NCI-H2107 treated with DMSO at 0.1 percent for 48 hours (cell line): ENCODE measurements at regions not wholly inside any gene's neighbourhood (a gene's known extent, or its start where the extent isn't known, plus 50 kb on each side); places are given as distances from the start of the nearest gene placed in this dataset.
"Not testable (repeated sequence)": the region's sequence is repeated elsewhere in the genome, so short reads cannot be mapped to it uniquely, and the experiment has no call there.

Experiments used
- DNase-seq: peaks from one replicate; lab custom pipeline; 2025; ENCODE audit not compliant: unreplicated experiment; lab: John Stamatoyannopoulos, UW

DNA sequence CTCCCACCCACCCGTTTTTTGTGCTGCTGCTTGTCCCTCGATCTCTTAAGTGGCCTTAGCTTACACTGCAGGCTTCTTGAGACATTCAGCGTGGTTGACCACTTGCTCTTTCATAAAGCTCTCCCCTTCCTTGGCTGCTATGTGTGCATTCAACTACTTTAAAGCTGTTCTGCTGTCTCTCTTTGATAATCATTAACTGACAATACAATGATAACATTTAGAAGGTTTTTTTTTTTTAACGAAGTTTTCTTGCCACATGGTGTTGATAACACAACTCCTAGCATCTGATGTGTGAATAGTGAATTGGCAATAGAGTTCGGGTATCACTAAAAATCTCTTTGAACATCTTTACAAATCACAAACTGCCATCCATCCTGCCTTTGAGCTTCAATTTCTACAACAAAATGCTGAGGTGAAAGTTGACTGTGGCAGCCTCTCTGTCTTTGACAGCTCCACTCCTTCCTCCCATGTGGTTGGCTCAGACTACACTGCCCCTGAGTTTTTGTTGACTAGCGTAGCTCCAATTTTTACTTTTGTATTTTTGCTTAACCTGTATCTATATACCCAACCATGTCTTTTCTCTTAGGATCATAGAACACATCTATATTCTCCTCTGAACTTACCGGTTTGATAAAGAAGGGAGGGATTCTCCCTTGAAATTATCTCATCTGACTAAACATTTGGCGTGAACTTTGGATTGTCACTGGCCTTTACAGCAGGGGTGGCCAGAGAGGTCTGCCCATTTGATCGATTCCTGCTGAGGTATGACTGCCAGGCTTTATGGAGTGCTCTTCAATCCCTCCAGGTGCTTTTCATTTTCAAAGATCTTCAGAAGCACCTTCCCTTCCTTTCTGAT lies 409.4 kb upstream of the CD180 start:
- no peak for DNase-seq

DNA sequence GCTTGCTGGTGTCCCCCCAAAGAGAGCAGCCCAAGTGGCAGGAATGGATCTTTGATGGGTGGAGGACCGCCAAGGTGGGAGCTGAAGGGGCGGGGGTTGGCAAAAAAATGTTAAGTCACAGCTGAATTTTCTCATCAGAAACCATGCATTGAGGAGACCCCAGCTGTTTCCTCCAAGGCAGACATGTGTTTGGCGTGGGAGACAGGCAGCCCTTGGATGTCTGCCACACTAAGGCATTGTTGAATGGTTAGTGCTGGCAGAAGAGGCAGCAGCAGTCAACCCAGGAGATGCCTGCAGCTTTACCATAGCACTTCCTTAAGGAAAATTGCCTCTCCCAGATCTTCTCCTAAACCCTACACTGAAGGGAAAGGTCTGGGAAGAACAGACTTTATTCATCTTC lies 394.9 kb upstream of the CD180 start:
- DNase-seq = no peak

DNA sequence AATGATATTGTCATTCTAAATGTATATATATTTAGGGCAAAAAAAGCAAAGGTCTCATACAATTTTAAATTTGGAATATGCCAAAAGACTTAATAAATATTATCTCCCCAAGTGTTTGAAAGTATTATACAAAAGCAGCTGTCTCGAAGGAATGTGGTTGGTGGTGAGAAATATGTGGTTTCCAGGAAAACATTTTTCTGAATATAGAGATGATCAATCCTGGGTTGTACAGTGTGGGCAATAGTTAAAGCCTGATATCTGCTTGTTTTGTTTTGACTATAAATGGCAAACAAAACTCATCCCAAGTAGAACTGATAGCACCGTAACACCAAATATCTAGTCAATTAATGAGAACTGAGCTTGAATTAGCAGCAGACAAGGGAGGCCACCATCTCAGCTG lies 391.8 kb upstream of the CD180 start:
- DNase-seq = no peak

DNA sequence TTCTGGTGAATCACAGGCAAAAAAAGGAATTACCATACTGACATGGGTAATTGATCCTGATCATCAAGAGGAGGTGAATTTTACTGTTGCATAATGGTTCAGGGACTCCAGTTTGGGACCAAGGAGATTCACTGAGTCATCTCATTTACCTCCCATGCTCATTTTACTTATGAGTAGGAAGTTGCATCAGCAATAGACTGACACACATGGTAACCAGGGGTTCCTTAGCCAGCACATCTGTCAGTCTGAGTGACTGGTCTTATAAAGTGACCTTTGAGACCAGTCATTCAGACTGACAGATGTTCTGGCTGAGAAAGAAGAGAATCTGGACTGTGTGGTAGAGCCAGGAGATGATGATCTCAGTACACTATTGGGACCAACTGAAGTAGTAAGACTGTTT lies 384.6 kb upstream of the CD180 start:
- DNase-seq = no peak

DNA sequence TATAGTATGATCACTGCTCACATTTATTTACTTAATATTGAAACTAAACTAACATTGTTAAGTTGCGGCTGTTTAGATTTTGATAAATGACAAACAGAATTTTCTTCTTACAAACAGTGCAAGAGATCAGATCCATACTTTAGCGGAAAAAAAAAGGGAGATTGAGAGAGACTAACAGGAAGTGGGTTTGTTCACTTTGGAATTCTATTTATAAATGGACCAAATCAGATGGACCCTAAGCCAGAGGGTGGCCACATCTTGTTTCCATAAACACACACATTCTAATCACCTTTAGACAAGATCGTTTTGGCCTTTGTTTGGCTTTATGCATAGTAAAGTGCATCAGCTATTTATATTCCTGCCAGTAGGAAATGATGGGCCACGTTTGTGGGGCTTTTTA lies 381.4 kb upstream of the CD180 start:
- no peak for DNase-seq

DNA sequence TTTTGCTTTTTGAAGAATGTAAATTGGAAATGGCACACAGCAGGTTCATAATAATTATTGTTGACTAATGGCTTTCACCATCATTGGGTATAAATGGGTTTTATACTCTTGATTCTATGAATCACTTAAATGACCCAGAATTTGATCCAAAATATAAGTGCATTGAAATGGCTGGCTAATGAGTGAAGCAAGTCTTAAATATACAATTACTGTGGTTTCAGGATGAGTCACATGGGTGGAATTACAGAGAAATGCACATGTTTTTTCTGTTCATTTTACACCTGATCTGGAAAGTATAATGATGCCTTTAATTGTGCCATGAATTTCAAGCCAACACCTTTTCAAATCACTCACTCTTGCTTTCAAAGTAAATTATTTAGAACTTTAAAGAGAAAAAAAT lies 380.8 kb upstream of the CD180 start:
- peak; percentile 48 for DNase-seq

DNA sequence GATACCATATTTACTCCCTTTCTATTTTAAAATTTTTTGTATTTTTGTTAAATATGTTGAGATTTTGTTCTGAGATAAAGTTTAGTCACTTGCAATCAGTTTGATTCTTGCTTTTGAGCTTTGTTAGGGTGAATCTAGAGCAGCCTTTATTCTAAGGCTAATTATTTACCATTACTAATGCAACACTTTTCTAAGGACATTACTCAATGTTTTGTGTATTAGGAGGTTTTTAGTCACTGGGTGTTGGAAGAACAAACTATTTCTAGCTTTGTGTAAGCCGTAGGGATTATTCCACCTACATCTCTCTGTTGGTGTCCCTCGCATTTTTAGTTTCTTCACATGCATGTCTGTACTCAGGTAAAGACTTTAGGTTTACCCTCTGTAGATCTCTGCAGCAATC lies 379.5 kb upstream of the CD180 start:
- DNase-seq = no peak

DNA sequence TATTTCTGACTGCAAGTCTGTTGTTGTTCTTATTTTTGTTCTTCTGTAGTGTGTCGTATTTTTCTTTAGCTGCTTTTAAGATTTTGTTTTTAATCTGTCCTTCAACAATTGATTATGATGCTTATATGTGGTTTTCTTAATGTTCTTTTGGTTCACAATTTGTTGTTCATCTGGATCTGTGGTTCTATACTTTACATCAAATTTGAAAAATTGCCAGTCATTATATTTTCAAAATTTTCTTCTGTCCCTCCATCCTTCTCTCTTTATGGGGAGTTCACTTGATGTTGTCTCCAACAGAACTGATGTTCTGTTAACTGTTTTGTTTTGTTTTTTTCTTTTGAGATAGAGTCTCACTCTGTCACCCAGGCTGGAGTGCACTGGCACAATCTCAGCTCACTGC lies 378.5 kb upstream of the CD180 start:
- no peak for DNase-seq

DNA sequence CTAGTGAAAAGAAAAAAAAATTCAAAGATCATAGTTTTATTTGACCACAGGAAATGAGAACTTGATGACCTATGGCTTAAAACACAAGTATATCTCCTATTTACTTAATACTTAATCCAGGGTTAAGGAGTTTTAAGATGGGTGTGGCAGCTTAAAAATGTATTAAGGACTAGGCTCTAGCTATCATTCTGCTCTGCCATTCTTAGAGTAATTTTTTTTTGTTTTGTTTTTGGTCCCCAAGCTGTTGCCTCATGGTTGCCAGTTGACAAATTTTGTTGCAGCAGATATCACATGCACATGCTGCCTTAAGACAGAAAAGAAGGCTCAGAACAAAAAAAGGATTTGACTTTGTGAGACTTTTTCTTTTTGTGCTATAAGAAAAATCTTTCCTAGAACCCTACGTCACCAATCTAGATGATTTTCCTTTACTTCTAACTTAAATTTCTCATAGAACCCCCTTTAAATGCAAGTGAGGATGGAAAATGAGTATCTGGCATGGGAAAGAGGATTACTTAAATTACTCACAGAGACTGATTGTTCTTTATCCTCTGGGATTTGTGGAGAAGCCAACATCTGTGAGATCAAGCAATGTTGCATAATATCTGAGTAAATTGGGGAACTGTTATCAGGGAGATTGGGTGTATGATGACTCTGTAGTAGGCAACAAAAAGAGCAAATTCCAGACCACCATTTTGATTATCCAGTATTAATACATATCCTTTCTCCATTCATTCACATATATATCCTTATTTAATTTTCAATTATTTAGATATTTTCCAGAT lies 364.7 kb upstream of the CD180 start:
- DNase-seq = no peak

DNA sequence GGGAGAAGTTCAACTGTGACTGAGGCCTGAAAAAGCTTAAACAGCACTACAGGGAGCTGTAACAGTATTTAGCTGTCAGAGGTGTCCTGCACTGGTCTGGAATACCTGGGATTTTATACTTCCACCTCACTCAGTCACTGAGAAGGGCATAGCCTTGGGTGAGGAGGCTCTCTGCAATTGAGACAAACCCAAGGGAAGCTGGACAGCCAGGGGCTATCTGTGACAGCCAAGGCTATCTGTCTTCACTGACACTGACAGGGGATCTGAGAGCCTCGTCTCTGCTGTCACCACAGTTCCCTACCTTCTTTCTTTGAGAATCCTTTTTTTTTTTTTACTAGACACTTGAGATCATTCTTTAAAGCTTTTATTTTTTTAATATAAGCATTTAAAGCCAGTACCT lies 356.2 kb upstream of the CD180 start:
- no peak for DNase-seq

DNA sequence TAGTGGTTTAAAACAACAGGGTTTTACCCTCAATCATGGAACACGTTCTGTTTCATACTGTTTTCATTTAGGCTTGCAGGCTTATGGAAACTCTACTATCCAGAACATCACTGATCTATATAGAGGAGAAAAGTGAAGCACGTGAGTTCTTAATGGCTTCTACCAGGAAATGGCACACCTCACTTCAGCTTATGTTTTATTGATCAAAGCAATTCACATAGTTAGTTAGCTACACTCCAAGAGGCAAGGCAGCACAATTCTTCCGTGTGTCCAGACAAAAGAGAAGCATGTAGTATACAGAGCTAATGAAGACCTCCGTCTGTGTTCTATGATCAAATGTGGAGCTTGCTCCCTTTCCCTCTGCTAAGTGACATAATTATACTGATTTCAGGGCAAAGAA lies 353.3 kb upstream of the CD180 start:
- DNase-seq = no peak

DNA sequence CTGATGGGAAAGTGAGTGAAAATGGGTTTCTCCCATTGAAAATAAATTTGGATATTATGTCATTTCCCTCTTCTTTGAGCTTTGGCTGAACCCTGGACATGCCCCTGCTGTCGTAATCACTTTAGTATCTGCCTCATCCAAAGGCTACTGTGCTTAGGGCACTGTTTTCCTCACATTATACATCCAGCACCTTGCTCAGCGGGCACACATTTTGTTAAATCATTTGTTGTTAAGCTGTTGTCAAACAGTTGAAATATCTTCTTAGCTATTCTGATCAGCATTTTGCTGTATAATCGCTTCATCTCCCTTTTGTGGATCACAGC lies 352.7 kb upstream of the CD180 start:
- no peak for DNase-seq

DNA sequence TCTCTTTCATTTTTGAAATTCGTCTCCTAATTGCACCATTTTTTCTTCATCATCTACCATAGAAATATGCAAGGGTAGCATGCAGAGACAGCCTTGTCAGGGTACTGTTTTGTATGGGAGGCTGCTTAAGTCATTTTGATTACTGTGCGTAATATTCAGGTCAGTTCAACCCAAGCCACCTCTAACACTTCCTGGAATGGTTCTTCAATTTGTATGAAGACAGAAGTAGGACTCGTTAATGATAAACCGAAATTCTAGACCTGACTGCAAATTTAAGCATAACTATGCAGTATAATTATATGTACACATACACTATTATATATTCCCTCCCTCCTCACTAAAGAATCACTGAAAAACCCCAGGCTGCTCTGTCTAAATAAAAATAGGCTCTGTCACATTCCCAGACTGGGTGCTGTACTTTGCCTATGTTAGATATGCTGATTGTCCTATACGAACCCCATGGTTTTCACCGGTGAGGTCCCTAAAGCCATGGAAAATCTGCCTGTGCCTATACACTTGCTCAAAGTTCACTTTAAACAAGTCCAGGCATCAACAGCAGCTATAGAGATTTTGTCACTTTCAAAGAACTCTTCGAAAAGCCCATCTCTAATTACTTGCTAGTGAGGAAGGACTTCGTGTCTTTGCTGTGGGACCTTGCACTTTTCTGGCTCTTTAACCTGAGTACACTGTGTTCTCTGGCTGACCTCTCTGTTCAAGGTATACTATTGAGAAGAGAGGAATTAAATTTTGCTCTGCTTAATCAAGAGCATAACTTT lies 352.1 kb upstream of the CD180 start:
- DNase-seq = no peak

DNA sequence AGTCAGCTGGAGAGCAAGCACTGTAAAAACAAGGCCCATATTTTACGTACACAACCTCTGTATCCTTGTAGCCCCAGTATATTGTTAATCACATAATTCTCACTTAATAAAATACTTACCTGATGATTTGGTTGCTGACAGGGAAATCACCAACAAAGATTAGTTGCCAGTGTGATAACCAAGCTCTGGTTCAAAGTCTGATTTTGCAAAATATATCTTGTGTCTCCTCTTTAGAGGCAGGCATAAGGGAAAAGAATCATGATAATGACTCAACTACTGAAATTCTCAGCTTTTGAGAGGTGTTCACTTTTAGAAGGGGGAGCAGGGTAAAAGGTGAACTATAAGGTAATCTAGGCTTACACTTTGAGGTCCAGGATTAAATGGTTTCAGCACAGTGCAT lies 351.1 kb upstream of the CD180 start:
- DNase-seq = no peak

DNA sequence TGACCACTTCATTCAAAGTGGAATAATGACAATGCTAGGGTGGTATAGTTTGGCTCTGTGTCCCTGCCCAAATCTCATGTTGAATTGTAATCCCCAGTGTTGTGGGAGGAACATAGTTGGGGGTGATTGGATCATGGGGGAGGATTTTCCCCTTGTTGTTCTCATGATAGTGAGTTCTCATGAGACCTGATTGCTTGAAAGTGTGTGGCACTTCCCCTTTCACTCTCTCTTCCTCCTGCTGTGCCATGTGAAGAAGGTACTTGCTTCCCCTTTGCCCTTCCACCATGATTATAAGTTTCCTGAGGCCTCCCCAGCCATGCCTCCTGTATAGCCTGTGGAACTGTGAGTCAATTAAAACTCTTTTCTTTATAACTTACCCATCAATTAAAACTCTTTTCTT lies 348.3 kb upstream of the CD180 start:
- not testable (repeated sequence) for DNase-seq

DNA sequence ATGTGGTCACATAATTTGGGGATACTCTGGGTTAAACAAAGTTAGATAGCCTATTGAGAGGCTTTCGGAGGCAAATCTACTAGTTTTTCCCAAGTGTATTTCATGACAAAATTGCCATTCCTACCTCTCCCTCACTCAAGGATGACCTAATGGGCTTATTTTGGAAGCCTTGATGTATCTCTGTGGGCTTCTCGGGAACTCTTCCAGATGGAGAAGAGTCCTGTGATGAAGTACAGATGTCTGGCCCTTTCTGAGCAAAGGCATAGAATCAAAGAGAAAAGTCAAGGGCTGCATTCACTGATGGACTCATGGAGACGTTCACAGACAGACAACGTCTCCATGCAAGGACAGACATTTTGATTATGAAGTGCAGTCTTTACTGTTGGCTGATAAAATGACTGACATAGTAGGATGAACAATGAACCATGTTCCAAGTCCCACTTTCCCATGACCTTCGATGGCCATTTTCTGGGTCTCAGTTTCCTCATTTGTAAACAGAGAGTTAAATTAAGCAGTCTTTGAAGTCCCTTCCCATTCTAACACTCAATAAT lies 347.2 kb upstream of the CD180 start:
- DNase-seq = no peak

DNA sequence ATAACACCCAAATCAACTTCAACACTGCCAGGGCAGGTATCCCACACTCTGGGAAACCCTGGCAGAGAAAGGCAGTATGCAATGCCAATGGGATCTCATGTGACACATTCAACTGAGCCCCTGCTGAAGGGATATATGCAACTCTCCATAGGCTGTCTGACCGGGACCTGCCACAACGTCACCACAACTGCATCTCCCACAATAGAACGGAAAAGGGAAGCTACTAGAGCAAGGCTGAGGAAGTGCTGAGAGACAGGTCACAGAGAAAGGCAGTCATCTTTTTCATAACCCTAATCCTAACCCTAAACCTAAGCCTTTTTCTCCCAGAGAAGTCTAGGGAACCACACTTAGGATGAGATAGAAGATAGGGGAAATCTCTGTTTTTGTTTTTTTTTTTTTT lies 345.9 kb upstream of the CD180 start:
- no peak for DNase-seq

DNA sequence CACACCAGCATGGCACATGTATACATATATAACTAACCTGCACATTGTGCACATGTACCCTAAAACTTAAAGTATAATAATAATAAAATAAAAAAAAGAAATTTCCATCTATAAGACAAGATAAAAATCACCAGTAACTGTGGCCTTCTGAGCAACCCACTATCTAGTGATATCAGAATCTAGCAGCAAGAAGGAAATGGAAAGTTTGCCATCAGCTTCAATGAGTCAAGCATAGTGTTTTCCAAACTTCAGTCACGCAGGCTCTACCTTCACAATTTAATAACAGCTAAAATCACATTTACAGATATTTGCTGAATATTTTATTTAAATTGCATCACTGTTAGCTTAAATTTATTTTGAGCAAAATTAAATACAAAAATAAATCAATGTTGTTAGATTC lies 345.3 kb upstream of the CD180 start:
- no peak for DNase-seq

DNA sequence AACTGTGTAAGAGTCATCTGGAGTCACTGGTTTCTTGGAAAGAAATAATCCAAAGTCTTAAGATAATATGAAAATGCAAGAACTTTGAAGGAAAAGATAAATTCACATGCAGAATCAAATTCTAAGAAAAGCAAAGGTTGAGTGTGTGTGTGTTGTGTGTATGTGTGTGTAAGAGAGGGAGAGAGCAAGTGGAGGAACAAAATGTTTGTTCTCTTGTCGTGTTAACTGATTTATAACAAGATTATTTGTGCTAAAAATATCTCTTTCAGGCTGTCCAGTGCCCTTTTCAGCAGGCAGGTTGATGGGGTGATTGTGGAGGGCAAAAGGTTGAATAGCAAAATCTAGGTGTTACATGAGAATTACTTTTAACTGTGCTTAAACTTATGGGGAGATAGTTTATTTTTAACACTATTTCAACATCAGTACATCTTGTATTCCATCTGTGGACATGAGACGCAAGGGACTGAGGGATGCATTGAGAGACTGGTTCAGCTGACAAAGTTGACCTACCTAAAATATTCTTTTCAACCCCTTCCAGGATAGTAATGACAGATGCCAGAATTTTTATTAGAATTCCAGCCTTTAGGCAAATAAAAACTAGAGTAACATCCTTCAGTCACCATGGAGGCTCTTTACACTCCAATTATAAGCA lies 342.4 kb upstream of the CD180 start:
- no peak for DNase-seq

DNA sequence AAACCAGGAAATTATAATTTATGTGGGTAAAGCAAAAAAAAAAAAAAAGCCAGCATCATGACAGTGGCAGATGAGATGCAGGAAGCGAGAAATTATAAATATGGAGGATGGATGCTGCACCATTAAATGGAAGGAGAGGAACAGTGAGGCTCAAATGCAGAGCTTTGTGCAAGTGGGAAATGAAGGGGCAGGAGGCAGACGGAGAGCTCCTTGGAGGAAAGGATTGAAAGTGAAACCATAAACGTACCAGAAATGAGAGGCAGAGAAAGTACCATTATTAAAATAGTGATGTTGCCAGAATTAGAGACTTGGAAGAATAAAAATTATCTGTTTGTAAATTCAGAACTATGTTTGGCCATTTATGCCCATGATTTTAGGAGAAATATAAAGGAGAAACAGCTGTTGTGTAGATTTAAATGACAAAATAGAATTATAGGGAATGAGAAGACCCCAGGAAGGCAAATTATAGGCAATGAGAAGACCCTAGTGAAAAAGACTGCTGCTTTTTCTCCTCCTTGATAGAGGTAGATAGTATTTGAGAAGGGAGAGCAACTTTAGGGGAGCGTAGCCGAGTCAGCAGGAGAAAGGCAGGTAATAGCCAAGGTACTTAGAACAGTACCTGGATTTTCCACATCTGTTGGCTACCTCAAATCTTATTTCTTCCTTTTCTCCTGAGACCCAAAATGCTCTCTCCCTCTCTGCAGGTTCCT lies 341.0 kb upstream of the CD180 start:
- DNase-seq = no peak

DNA sequence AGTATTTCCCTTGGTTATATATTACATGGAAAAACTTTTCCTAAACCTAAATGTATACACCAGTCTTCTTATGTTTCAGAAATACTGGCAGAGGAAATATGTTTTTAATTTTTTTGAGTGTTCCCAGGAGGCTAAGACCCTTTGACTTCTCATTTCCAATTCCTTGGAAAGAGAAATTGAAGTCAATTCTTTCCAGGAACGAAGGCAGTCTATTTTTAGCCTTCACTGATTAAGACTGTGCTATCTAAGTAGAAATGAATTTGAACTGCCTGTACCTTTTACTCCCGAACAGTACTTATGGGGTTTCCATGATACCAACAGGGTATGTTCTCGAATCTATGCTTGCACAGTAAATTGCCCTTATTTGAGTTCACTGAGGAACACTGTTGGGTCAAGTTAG lies 340.3 kb upstream of the CD180 start:
- DNase-seq = no peak
